ENCODE measurements at regions not wholly inside any gene's neighbourhood (a gene's known extent, or its start where the extent isn't known, plus 50 kb on each side); places are given as distances from the start of the nearest gene placed in this dataset.

GRCh38 chr7:15005672-15006071, 103.1 kb upstream of the DGKB start:
- DNase-seq = no peak

DNA sequence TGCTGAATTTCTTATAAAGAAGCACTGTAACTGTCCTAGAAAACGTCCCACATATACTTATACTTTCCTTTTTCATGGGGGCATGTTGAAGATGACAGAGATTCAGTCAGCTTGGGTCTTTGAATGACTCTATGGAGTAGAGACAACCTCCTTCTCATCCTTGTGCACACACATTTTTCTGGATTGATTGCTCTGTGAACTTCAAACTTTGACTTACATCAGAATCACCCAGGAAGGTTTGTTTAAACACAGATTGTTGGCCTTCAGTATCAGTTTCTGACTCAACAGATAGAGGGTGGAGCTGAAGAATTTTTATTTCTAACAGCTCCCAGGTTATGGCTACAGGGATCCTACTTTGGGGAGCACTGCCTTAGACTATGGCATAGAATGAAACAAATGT, 97.6 kb upstream of the DGKB start:
- no peak overlapping the region for H2AFZ ChIP-seq (ENCODE audit: insufficient read depth, low read depth, low read length, poor library complexity, severe bottlenecking)
- Mint-ChIP-seq H3K9me3 (peaks cover 0 to 8% (median 4%) of the 10 kb centered on the region in 7 donors), H3K4me3 (no peak overlapping the region), H3K36me3 (no peaks in the 10 kb centered on the region), H3K27me3 (ENCODE audit: low read depth in 3 of 3) (no peaks in the 10 kb centered on the region), H3K4me1 (no peaks in the 10 kb centered on the region), H3K27ac (no peak overlapping the region)
- intact Hi-C loops (cut with micrococcal nuclease) = no loop called here
- TF ChIP-seq CTCF (IDR thresholded peaks at IDR 0.05) = no peak
- DNase-seq = no peak
- H3K27ac ChIP-seq (ENCODE audit: low read depth in 1 of 2, low read length in 2 of 2) = no peak overlapping the region
- H3K79me2 ChIP-seq (ENCODE audit: insufficient read depth, low read length) = no peaks in the 10 kb centered on the region
- H3K36me3 ChIP-seq (replicated peaks in 1 of 2; ENCODE audit: control insufficient read depth in 1 of 2, insufficient read depth in 2 of 2, low read length in 2 of 2) = no peaks in the 10 kb centered on the region
- H3K4me2 ChIP-seq (replicated peaks; ENCODE audit: extremely low read depth, low read length, poor library complexity, severe bottlenecking) = no peak overlapping the region
- H3K9me3 ChIP-seq (replicated peaks in 1 of 2; ENCODE audit: control insufficient read depth in 1 of 2, insufficient read depth in 1 of 2, low read length in 2 of 2) = no peaks in the 10 kb centered on the region
- no peak overlapping the region for H3K4me3 ChIP-seq (replicated peaks in 1 of 3; ENCODE audit: low read depth in 2 of 3, low read length in 3 of 3)
- H3K27me3 ChIP-seq (ENCODE audit: control insufficient read depth in 2 of 2, insufficient read depth in 2 of 2, low read length in 2 of 2) = no peaks in the 10 kb centered on the region
- H3K9ac ChIP-seq (ENCODE audit: insufficient read depth, low read length, poor library complexity, severe bottlenecking) = no peak overlapping the region
- no peaks in the 10 kb centered on the region for H3K4me1 ChIP-seq (ENCODE audit: control insufficient read depth in 1 of 2, insufficient read depth in 2 of 2, low read length in 2 of 2)
- no peaks in the 10 kb centered on the region for H4K20me1 ChIP-seq (ENCODE audit: insufficient read depth, low read length)
- no CpG with 5 or more reads among the region's 1 CpG for WGBS (ENCODE audit: insufficient coverage)

More at GRCh38 chr7:15005672-15006071, 103.1 kb upstream of the DGKB start:
- H4K20me1 ChIP-seq (ENCODE audit: insufficient read depth, low read length) = no peaks in the 10 kb centered on the region
- no peak overlapping the region for H3K27ac ChIP-seq (ENCODE audit: low read depth in 1 of 2, low read length in 2 of 2)
- WGBS (ENCODE audit: insufficient coverage) = 100% methylated on average over 1 of the region's 5 CpGs
- H2AFZ ChIP-seq (ENCODE audit: insufficient read depth, low read depth, low read length, poor library complexity, severe bottlenecking) = no peak overlapping the region
- Mint-ChIP-seq H3K36me3 (no peaks in the 10 kb centered on the region), H3K27me3 (ENCODE audit: low read depth in 3 of 3) (no peaks in the 10 kb centered on the region), H3K27ac (no peak overlapping the region), H3K9me3 (peaks cover 0 to 2% (median 0%) of the 10 kb centered on the region in 7 donors), H3K4me3 (no peak overlapping the region), H3K4me1 (no peaks in the 10 kb centered on the region)
- no peaks in the 10 kb centered on the region for H3K4me1 ChIP-seq (ENCODE audit: control insufficient read depth in 1 of 2, insufficient read depth in 2 of 2, low read length in 2 of 2)
- no peak overlapping the region for H3K9ac ChIP-seq (ENCODE audit: insufficient read depth, low read length, poor library complexity, severe bottlenecking)
- no peak overlapping the region for H3K4me2 ChIP-seq (replicated peaks; ENCODE audit: extremely low read depth, low read length, poor library complexity, severe bottlenecking)
- no peaks in the 10 kb centered on the region for H3K9me3 ChIP-seq (replicated peaks in 1 of 2; ENCODE audit: control insufficient read depth in 1 of 2, insufficient read depth in 1 of 2, low read length in 2 of 2)
- no peaks in the 10 kb centered on the region for H3K36me3 ChIP-seq (replicated peaks in 1 of 2; ENCODE audit: control insufficient read depth in 1 of 2, insufficient read depth in 2 of 2, low read length in 2 of 2)
- H3K27me3 ChIP-seq (ENCODE audit: control insufficient read depth in 2 of 2, insufficient read depth in 2 of 2, low read length in 2 of 2) = no peaks in the 10 kb centered on the region
- no peak overlapping the region for H3K4me3 ChIP-seq (replicated peaks in 1 of 3; ENCODE audit: low read depth in 2 of 3, low read length in 3 of 3)
- H3K79me2 ChIP-seq (ENCODE audit: insufficient read depth, low read length) = no peaks in the 10 kb centered on the region
- intact Hi-C loops (cut with micrococcal nuclease) = no loop called here
- TF ChIP-seq CTCF (IDR thresholded peaks at IDR 0.05) = no peak

All from CD14-positive monocyte (primary cell).